ENCODE measurements at regions not wholly inside any gene's neighbourhood (a gene's known extent, or its start where the extent isn't known, plus 50 kb on each side); places are given as distances from the start of the nearest gene placed in this dataset.

- H3K9me3 ChIP-seq (replicated peaks; ENCODE audit: control insufficient read depth, insufficient read depth, low read length) = no peaks in the 10 kb centered on the region; the same call in 2 of the 3 replicates
- no peak overlapping the region for H3K4me2 ChIP-seq (ENCODE audit: control insufficient read depth, insufficient read depth)
- no peaks in the 10 kb centered on the region for H3K4me1 ChIP-seq (ENCODE audit: control insufficient read depth, insufficient read depth, low read length)
- WGBS (ENCODE audit: insufficient coverage, insufficient replicate concordance, low lambda C conversion rate, missing lambda C conversion rate) = 24% methylated on average over 2 of the region's 2 CpGs
- no peaks in the 10 kb centered on the region for H4K20me1 ChIP-seq (ENCODE audit: control insufficient read depth, insufficient read depth)
- no peak for DNase-seq (ENCODE audit: low read depth, low spot score)
- H3K9ac ChIP-seq (ENCODE audit: control insufficient read depth, insufficient read depth, low read length) = no peak overlapping the region
- intact Hi-C loops (cut with micrococcal nuclease; ENCODE audit: unreplicated experiment) (no loop called here), in situ Hi-C loops (cut with MboI) (no loop called here)
- FAIRE-seq = no peak
- BruUV-seq (replicated peaks) = no TSS peak
- TF ChIP-seq IRF3 (IDR thresholded peaks at IDR 0.05) (no peak), TCF3 (IDR thresholded peaks at IDR 0.05; ENCODE audit: borderline replicate concordance, insufficient read depth, low read depth, low read length) (no peak), MYC (IDR thresholded peaks at IDR 0.05; ENCODE audit: insufficient read depth, insufficient read length, insufficient replicate concordance, low read length, severe bottlenecking) (no peak), SMAD1 (IDR thresholded peaks at IDR 0.05; ENCODE audit: low read depth, partially characterized antibody) (no peak), HDGF (IDR thresholded peaks at IDR 0.05) (no peak), DPF2 (IDR thresholded peaks at IDR 0.05) (no peak), ATF3 (IDR thresholded peaks at IDR 0.05; ENCODE audit: borderline replicate concordance, extremely low read depth, low read depth, low read length) (no peak), ZNF207 (IDR thresholded peaks at IDR 0.05; ENCODE audit: borderline replicate concordance) (no peak), KAT2A (conservative IDR thresholded peaks at IDR 0.05; ENCODE audit: control insufficient read depth, low read depth, low read length) (no peak), RBBP5 (conservative IDR thresholded peaks at IDR 0.05) (no peak), SREBF2 (IDR thresholded peaks at IDR 0.05; ENCODE audit: low read length) (no peak), HDAC2 (IDR thresholded peaks at IDR 0.05) (no peak), USF1 (IDR thresholded peaks at IDR 0.05; ENCODE audit: borderline replicate concordance, extremely low read length, insufficient read depth, low read depth, low read length) (no peak)
- H3K27ac ChIP-seq (ENCODE audit: control insufficient read depth, insufficient read depth) = no peak overlapping the region
- H3K4me3 ChIP-seq = no peak overlapping the region
- no peaks in the 10 kb centered on the region for H3K36me3 ChIP-seq (ENCODE audit: control insufficient read depth in 2 of 2, insufficient read depth in 2 of 2, low read length in 1 of 2)
- ChIA-PET POLR2A (no interaction called here), RAD21 (ENCODE audit: unreplicated experiment) (no interaction called here), CTCF (interaction anchor here (1.1 kb wide), 1 partner anchor 13 kb away, joined by 3 read pairs; no protein-coding TSS in a partner anchor), SMC1A (ENCODE audit: uncharacterized antibody, unreplicated experiment) (no interaction called here)
- ATAC-seq = no peak
- H3K79me2 ChIP-seq (ENCODE audit: control insufficient read depth, insufficient read depth, low read length) = no peaks in the 10 kb centered on the region
- no peak overlapping the region for H2AFZ ChIP-seq (ENCODE audit: control insufficient read depth, low read depth, low read length)
- H3K27me3 ChIP-seq (replicated peaks in 1 of 2; ENCODE audit: control insufficient read depth in 2 of 2, insufficient read depth in 2 of 2, low read length in 1 of 2) = no peaks in the 10 kb centered on the region
Measured at GRCh38 chr11:38274031-38274430, 1676.0 kb upstream of the RAG2 start.

All from GM12878 (cell line).